ENCODE measurements at regions not wholly inside any gene's neighbourhood (a gene's known extent, or its start where the extent isn't known, plus 50 kb on each side); places are given as distances from the start of the nearest gene placed in this dataset.

DNA sequence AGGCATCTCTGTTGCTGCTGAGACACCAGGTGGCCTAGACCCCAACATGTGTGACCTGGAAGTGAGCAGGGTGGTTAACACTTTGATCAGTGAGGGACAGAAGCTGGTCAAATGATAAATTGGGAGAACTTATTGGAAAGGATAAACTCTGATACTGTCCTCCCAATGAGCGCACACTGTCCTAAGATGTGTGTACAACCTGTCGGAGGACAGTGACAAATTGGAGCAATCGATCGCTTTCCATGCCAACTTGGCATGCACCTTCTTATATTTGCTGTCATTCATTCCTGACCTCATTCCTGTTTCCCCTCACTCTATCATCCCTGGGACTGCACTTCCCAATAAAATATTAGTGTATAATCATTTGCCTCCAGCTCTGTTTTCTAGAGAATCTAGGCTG, 198.7 kb upstream of the PROK2 start:
- TF ChIP-seq POLR2AphosphoS5 (IDR thresholded peaks at IDR 0.05; ENCODE audit: low read depth, low read length) (no peak), RAD21 (IDR thresholded peaks at IDR 0.05; ENCODE audit: low read length) (no peak), CHD2 (IDR thresholded peaks at IDR 0.05; ENCODE audit: low read length, partially characterized antibody) (no peak), RXRA (IDR thresholded peaks at IDR 0.05; ENCODE audit: borderline replicate concordance, low read depth) (no peak), TAF1 (IDR thresholded peaks at IDR 0.05; ENCODE audit: borderline replicate concordance, low read depth, low read length) (no peak), JUND (IDR thresholded peaks at IDR 0.05) (no peak), RCOR1 (IDR thresholded peaks at IDR 0.05; ENCODE audit: low read length) (no peak)
- TF ChIP-seq, protein P1, sequence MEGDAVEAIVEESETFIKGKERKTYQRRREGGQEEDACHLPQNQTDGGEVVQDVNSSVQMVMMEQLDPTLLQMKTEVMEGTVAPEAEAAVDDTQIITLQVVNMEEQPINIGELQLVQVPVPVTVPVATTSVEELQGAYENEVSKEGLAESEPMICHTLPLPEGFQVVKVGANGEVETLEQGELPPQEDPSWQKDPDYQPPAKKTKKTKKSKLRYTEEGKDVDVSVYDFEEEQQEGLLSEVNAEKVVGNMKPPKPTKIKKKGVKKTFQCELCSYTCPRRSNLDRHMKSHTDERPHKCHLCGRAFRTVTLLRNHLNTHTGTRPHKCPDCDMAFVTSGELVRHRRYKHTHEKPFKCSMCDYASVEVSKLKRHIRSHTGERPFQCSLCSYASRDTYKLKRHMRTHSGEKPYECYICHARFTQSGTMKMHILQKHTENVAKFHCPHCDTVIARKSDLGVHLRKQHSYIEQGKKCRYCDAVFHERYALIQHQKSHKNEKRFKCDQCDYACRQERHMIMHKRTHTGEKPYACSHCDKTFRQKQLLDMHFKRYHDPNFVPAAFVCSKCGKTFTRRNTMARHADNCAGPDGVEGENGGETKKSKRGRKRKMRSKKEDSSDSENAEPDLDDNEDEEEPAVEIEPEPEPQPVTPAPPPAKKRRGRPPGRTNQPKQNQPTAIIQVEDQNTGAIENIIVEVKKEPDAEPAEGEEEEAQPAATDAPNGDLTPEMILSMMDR (IDR thresholded peaks at IDR 0.05) = no peak
- TF ChIP-seq, protein P2, sequence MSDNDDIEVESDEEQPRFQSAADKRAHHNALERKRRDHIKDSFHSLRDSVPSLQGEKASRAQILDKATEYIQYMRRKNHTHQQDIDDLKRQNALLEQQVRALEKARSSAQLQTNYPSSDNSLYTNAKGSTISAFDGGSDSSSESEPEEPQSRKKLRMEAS (IDR thresholded peaks at IDR 0.05; ENCODE audit: low read depth) = no peak
